ENCODE measurements at regions not wholly inside any gene's neighbourhood (a gene's known extent, or its start where the extent isn't known, plus 50 kb on each side); places are given as distances from the start of the nearest gene placed in this dataset.

DNA sequence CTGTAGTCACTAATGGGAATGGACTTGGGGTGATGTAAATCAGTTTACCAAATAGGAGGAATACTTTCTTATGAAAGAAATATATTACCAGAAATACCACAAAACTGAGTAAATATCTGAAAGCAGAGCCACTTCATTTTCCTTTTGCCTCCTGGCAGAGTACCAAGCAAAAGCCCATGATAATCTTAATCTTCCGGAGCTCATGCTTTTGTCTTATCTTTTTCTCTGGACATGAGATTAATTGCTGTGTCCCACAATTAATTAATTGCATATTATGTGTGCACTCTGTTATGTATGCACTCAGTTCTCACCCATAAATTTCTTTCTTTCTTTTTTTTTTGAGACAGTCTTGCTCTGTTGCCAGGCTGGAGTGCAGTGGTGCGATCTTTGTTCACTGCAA, 94.1 kb upstream of the PDE4B start:
- DNase-seq (ENCODE audit: extremely low spot score, unreplicated experiment) = no peak
- Mint-ChIP-seq H3K4me3 (no peak overlapping the region), H3K9me3 (no peaks in the 10 kb centered on the region), H3K27ac (no peak overlapping the region), H3K4me1 (ENCODE audit: unreplicated experiment) (no peaks in the 10 kb centered on the region), H3K36me3 (no peaks in the 10 kb centered on the region), H3K27me3 (peaks cover 7% of the 10 kb centered on the region)
- TF ChIP-seq, protein P1, sequence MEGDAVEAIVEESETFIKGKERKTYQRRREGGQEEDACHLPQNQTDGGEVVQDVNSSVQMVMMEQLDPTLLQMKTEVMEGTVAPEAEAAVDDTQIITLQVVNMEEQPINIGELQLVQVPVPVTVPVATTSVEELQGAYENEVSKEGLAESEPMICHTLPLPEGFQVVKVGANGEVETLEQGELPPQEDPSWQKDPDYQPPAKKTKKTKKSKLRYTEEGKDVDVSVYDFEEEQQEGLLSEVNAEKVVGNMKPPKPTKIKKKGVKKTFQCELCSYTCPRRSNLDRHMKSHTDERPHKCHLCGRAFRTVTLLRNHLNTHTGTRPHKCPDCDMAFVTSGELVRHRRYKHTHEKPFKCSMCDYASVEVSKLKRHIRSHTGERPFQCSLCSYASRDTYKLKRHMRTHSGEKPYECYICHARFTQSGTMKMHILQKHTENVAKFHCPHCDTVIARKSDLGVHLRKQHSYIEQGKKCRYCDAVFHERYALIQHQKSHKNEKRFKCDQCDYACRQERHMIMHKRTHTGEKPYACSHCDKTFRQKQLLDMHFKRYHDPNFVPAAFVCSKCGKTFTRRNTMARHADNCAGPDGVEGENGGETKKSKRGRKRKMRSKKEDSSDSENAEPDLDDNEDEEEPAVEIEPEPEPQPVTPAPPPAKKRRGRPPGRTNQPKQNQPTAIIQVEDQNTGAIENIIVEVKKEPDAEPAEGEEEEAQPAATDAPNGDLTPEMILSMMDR (conservative IDR thresholded peaks at IDR 0.05) = no peak

DNA sequence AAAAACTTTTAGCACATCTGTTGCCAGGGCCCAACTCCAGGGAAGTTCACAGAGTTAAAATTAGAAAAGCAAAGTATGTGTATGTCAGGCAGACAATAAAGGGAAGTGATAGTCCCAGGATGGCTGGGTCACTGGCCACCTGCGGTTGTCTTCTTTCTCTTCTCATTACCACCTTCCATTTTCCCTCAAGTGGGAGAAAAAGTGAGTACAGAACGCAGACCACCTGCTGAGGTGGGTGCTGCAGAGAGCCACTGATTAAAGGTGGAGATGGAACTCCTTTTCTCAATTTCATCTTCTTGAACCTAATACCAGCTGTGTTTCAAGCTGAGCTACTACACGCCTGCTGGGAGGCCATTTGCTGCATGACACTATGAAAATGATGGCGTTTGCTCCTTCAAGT, 88.8 kb upstream of the PDE4B start:
- H3K4me3 Mint-ChIP-seq = no peak overlapping the region
- H3K27ac Mint-ChIP-seq = no peak overlapping the region
- DNase-seq (ENCODE audit: extremely low spot score, unreplicated experiment) = no peak
- H3K9me3 Mint-ChIP-seq = no peaks in the 10 kb centered on the region
- TF ChIP-seq, protein P1 (conservative IDR thresholded peaks at IDR 0.05) = no peak
- no peaks in the 10 kb centered on the region for H3K4me1 Mint-ChIP-seq (ENCODE audit: unreplicated experiment)
- H3K36me3 Mint-ChIP-seq = no peaks in the 10 kb centered on the region
- peaks cover 7% of the 10 kb centered on the region for H3K27me3 Mint-ChIP-seq

DNA sequence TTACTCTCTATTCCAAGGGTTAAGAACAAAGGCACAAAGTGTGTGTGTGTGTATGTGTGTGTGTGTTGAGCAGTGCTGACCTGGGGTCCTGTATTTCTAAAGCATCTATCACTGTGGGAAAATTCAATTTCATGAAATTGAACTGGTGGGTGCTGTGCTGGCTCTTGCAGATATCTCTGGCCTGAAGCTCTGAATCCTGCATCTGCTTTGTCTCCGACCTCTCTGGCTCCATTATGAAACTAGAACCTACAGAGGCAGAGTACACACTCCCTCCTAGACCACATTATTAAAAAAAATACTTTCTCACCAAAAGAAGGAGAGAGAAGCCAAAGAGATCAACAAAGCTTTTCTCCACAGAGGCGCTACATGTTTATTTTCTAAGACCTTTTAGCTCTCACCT, 88.4 kb upstream of the PDE4B start:
- H3K4me1 Mint-ChIP-seq (ENCODE audit: unreplicated experiment) = no peaks in the 10 kb centered on the region
- no peak for DNase-seq (ENCODE audit: extremely low spot score, unreplicated experiment)
- H3K36me3 Mint-ChIP-seq = no peaks in the 10 kb centered on the region
- no peaks in the 10 kb centered on the region for H3K9me3 Mint-ChIP-seq
- no peak overlapping the region for H3K4me3 Mint-ChIP-seq
- TF ChIP-seq, protein P1 (conservative IDR thresholded peaks at IDR 0.05) = no peak
- peaks cover 7% of the 10 kb centered on the region for H3K27me3 Mint-ChIP-seq
- no peak overlapping the region for H3K27ac Mint-ChIP-seq

DNA sequence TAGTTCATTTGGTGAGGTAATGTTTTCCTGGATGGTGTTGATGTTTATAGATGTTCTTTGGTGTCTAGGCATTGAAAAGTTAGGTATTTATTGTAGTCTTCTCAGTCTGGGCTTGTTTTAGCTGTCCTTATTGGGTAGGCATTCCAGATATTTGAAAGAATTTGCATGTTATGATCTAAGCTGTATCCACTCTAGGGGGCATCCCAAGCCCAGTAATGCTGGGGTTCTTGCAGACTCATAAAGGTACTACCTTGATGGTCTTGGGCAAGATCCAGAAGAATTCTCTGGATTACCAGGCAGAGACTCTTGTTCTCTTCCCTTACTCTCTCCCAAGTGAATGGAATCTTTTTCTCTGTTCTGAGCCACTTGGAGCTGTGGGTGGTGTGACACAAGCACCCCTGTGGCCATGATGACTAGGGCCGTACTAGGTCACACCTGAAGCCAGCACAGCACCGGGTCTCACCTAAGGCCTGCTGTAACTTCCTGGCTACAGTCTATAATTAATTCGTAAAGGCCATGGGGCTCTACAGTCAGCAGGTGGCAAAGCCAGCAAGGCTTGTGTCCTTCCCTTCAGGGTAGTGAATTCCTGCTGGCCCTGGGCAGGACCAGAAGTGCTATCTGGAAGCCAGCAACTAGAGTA, 74.8 kb upstream of the PDE4B start:
- H3K4me1 Mint-ChIP-seq (ENCODE audit: unreplicated experiment) = no peaks in the 10 kb centered on the region
- no peak overlapping the region for H3K27ac Mint-ChIP-seq
- H3K4me3 Mint-ChIP-seq = no peak overlapping the region
- H3K27me3 Mint-ChIP-seq = peaks cover 10% of the 10 kb centered on the region
- TF ChIP-seq, protein P1 (conservative IDR thresholded peaks at IDR 0.05) = no peak
- no peak for DNase-seq (ENCODE audit: extremely low spot score, unreplicated experiment)
- no peaks in the 10 kb centered on the region for H3K36me3 Mint-ChIP-seq
- H3K9me3 Mint-ChIP-seq = no peaks in the 10 kb centered on the region

DNA sequence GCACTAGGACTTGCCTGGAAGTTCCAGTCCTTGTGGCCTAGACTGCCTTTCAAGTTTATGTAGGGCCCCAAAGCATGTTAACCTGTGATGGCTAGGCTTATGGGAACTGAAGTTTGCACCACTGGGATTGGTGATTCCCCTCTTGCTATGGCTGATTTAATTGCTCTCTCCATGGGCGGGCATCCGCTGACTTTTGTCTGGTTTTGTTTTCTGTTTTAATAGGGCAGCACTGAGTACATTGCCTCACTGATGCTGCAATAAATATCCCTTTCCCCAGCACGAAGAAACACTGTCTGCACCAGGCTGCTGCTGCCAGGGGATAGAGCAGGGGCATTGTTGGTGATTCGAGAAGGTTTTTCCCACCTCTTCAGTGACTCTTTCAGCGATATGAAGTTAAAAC, 73.3 kb upstream of the PDE4B start:
- TF ChIP-seq, protein P1 (conservative IDR thresholded peaks at IDR 0.05) = no peak
- DNase-seq (ENCODE audit: extremely low spot score, unreplicated experiment) = no peak
- H3K27ac Mint-ChIP-seq = no peak overlapping the region
- no peak overlapping the region for H3K4me3 Mint-ChIP-seq
- H3K4me1 Mint-ChIP-seq (ENCODE audit: unreplicated experiment) = no peaks in the 10 kb centered on the region
- no peaks in the 10 kb centered on the region for H3K9me3 Mint-ChIP-seq
- peaks cover 10% of the 10 kb centered on the region for H3K27me3 Mint-ChIP-seq
- no peaks in the 10 kb centered on the region for H3K36me3 Mint-ChIP-seq

DNA sequence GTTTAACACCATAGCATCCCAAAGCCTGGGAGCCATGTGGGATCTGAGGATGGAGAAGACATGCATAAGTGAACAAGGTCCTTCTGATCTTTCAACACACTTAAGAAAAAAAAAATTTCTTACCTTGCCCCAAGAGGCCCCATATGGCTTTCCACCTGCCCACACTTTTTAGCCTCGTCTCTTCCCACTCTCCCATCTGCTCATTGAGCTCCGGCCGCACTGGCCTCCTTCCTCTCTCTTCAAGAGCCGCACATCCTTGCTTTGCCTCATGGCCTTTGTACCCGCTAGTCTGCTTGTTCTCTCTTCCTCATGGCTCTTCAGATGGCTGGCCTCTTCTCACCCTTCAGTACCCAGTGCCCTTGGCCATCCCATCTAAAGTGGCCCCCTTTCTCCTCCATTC, 70.2 kb upstream of the PDE4B start:
- DNase-seq (ENCODE audit: extremely low spot score, unreplicated experiment) = no peak
- TF ChIP-seq, protein P1 (conservative IDR thresholded peaks at IDR 0.05) = no peak
- peaks cover 7% of the 10 kb centered on the region for H3K27me3 Mint-ChIP-seq
- H3K9me3 Mint-ChIP-seq = no peaks in the 10 kb centered on the region
- H3K4me3 Mint-ChIP-seq = no peak overlapping the region
- no peak overlapping the region for H3K27ac Mint-ChIP-seq
- no peaks in the 10 kb centered on the region for H3K36me3 Mint-ChIP-seq
- no peaks in the 10 kb centered on the region for H3K4me1 Mint-ChIP-seq (ENCODE audit: unreplicated experiment)
